Mesothelial cell of epicardium (in vitro differentiated cells): ENCODE measurements at regions not wholly inside any gene's neighbourhood (a gene's known extent, or its start where the extent isn't known, plus 50 kb on each side); places are given as distances from the start of the nearest gene placed in this dataset.

Source experiments
- DNase-seq, 2 experiments: peaks; one replicate each; pipeline ENCODE4 v3.0.0; 2021; ENCODE audit warnings: low spot score in 2 of 2; ENCODE audit not compliant: unreplicated experiment in 2 of 2
- H3K27ac Mint-ChIP-seq: 2 replicates; pipeline ENCODE4 v1.8.0; 2021; ENCODE audit warnings: mixed read lengths
- H3K27me3 Mint-ChIP-seq: 2 replicates; pipeline ENCODE4 v1.8.0; 2021; ENCODE audit warnings: low read depth, mixed read lengths
- H3K36me3 Mint-ChIP-seq: 2 replicates; pipeline ENCODE4 v1.8.0; 2021; ENCODE audit warnings: mixed read lengths
- H3K4me1 Mint-ChIP-seq: 2 replicates; pipeline ENCODE4 v1.8.0; 2021; ENCODE audit warnings: mixed read lengths
- H3K4me3 Mint-ChIP-seq: 2 replicates; pipeline ENCODE4 v1.8.0; 2021; ENCODE audit warnings: mild to moderate bottlenecking, moderate library complexity, mixed read lengths
- H3K9me3 Mint-ChIP-seq: 2 replicates; pipeline ENCODE4 v1.8.0; 2021; ENCODE audit warnings: mixed read lengths
- TF ChIP-seq, protein P1 (sequence below): fragments of 200-600 bp; sonication (generic); IDR thresholded peaks from one replicate; pipeline ENCODE4 v1.5.0; 2021; ENCODE audit warnings: antibody characterized with exemption; ENCODE audit not compliant: unreplicated experiment

DNA sequence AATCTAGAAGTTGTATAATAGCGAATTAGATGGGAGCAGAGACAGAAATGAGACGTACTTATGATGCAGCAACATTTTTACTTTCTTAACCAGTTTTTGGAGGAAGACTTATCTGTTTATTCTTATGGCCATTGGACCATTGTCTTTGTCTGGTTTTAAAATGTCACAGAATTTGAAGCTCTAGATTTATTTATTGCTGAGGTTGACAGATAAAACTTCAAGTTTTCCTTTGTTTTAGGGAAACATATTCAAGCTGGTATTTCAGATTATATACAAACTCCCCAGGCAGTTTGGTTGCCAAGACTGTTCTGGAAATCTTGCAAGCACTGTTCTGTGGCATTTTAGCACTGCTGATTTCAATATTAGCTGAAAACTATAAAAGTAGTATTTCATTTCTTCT, 1021.7 kb downstream of the GALC start:
- no peak overlapping the region for H3K4me3 Mint-ChIP-seq
- no peak overlapping the region for H3K27ac Mint-ChIP-seq
- no peaks in the 10 kb centered on the region for H3K4me1 Mint-ChIP-seq
- TF ChIP-seq, protein P1, sequence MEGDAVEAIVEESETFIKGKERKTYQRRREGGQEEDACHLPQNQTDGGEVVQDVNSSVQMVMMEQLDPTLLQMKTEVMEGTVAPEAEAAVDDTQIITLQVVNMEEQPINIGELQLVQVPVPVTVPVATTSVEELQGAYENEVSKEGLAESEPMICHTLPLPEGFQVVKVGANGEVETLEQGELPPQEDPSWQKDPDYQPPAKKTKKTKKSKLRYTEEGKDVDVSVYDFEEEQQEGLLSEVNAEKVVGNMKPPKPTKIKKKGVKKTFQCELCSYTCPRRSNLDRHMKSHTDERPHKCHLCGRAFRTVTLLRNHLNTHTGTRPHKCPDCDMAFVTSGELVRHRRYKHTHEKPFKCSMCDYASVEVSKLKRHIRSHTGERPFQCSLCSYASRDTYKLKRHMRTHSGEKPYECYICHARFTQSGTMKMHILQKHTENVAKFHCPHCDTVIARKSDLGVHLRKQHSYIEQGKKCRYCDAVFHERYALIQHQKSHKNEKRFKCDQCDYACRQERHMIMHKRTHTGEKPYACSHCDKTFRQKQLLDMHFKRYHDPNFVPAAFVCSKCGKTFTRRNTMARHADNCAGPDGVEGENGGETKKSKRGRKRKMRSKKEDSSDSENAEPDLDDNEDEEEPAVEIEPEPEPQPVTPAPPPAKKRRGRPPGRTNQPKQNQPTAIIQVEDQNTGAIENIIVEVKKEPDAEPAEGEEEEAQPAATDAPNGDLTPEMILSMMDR, result no peak
- no peak for DNase-seq
- H3K36me3 Mint-ChIP-seq, result peaks cover 7% of the 10 kb centered on the region
- peaks cover 37% of the 10 kb centered on the region for H3K9me3 Mint-ChIP-seq
- no peaks in the 10 kb centered on the region for H3K27me3 Mint-ChIP-seq

DNA sequence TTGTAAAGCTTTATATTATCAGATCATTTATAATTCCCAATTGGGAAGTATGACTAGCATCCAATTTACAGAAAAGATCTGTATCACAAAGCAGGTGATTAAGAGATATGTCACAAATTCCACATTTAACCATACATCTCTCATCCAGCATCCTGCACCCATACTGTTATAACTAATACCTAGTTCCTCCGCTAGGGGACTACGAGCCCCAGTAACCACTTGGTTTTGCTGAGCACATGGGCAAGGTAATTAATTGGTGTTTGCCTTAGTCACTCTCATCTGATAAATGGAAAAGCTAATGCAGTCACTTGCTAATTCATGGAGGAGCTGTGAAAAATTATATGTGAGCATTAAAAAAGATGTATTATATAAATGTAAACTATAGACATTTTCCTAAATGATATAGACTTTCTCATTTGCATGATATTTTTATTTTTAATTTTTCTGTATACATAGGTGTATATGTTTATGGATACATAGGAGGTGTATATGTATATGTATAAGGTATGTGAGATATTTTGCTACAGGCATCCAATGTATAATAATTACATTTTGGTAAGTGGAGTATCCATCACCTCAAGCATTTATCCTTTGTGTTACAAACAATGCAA, 1031.8 kb downstream of the GALC start:
- Mint-ChIP-seq H3K4me3 (no peak overlapping the region), H3K27me3 (no peaks in the 10 kb centered on the region), H3K4me1 (peaks cover 5% of the 10 kb centered on the region), H3K9me3 (peaks cover 43% of the 10 kb centered on the region), H3K36me3 (no peaks in the 10 kb centered on the region), H3K27ac (no peak overlapping the region)
- no peak for DNase-seq
- TF ChIP-seq, protein P1, result peak; percentile 23

DNA sequence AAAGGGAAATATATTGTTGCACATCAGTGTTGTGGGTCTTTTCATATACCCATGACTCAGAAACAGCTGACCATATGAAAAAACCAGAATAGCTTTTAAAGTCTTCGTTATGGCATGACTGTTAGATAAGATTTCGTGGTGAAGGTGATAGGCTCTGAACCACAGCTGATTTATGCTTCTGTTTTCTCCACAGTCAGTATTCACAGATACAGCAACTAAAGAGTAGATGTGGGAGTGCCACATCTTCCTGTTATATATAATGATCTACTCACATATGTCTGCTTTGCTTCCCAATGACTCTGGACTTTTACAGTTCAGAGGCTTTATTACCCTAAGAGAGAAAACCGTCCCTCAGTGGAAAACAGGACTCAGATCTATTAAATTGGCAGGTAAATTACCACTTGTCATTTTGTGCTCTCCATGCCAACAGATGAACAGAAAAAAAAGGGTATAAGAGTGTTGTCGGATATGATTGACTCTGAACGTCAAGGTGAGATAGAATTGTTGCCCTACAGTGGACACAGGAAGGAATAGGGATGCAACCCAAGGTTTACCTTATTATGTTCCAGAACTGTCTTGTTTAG, 1037.1 kb downstream of the GALC start:
- no peak for DNase-seq
- no peak overlapping the region for H3K27ac Mint-ChIP-seq
- H3K36me3 Mint-ChIP-seq, result no peaks in the 10 kb centered on the region
- peaks cover 6% of the 10 kb centered on the region for H3K9me3 Mint-ChIP-seq
- no peak overlapping the region for H3K4me3 Mint-ChIP-seq
- TF ChIP-seq, protein P1, result no peak
- peaks cover 10% of the 10 kb centered on the region for H3K4me1 Mint-ChIP-seq
- H3K27me3 Mint-ChIP-seq, result no peaks in the 10 kb centered on the region

DNA sequence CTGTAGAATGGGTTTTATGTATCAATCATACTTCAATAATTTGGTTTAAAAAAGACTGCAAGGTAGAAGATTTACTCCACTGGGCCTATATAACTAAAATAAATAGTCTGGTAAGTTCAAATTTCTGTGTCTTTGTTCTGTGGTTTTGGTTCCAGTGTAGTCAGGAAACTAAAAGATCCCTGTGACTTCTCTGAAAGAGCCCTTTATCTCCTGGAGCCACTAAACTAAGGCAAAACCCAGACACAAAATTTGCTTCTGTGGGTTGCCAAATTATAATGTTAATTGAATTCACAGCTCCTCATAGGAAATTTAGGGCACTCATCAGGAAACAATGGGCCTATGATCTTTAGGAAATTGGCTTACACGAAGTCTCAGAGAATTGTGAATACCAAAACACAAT, 1038.4 kb downstream of the GALC start:
- Mint-ChIP-seq H3K4me1 (peaks cover 10% of the 10 kb centered on the region), H3K27ac (no peak overlapping the region), H3K36me3 (no peaks in the 10 kb centered on the region), H3K4me3 (no peak overlapping the region), H3K27me3 (no peaks in the 10 kb centered on the region), H3K9me3 (peaks cover 2% of the 10 kb centered on the region)
- no peak for DNase-seq
- TF ChIP-seq, protein P1, result no peak

GRCh38 chr14:86946446-86946845, 1046.5 kb downstream of the GALC start:
- DNase-seq, result no peak
- peaks cover 2% of the 10 kb centered on the region for H3K27me3 Mint-ChIP-seq
- TF ChIP-seq, protein P1, result no peak
- no peak overlapping the region for H3K27ac Mint-ChIP-seq
- no peaks in the 10 kb centered on the region for H3K9me3 Mint-ChIP-seq
- H3K36me3 Mint-ChIP-seq, result no peaks in the 10 kb centered on the region
- peaks cover 14% of the 10 kb centered on the region for H3K4me1 Mint-ChIP-seq
- H3K4me3 Mint-ChIP-seq, result no peak overlapping the region
